KOPT-K1 (cell line): ENCODE measurements at regions not wholly inside any gene's neighbourhood (a gene's known extent, or its start where the extent isn't known, plus 50 kb on each side); places are given as distances from the start of the nearest gene placed in this dataset.

Experiments
- H3K27ac ChIP-seq: fragments of 200-600 bp; sonication (generic); 2 replicates; pipeline ENCODE4 v1.5.1; 2016; ENCODE audit warnings: antibody characterized with exemption, mild to moderate bottlenecking, low read depth, low read length; ENCODE audit not compliant: poor library complexity, severe bottlenecking
- H3K36me3 ChIP-seq: fragments of 200-600 bp; sonication (generic); 2 replicates; pipeline ENCODE4 v1.5.1; 2017; ENCODE audit warnings: antibody characterized with exemption, mild to moderate bottlenecking, low read length, moderate library complexity; ENCODE audit not compliant: insufficient read depth
- H3K9me3 ChIP-seq: fragments of 200-600 bp; sonication (generic); 2 replicates; pipeline ENCODE4 v1.5.1; 2017; ENCODE audit warnings: antibody characterized with exemption, low read length, mild to moderate bottlenecking; ENCODE audit not compliant: insufficient read depth, poor library complexity, severe bottlenecking

GRCh38 chr12:92987362-92987761 lies 58.3 kb upstream of the EEA1 start:
- Histone ChIP-seq H3K27ac (no peak overlapping the region), H3K36me3 (no peaks in the 10 kb centered on the region), H3K9me3 (no peaks in the 10 kb centered on the region)

DNA sequence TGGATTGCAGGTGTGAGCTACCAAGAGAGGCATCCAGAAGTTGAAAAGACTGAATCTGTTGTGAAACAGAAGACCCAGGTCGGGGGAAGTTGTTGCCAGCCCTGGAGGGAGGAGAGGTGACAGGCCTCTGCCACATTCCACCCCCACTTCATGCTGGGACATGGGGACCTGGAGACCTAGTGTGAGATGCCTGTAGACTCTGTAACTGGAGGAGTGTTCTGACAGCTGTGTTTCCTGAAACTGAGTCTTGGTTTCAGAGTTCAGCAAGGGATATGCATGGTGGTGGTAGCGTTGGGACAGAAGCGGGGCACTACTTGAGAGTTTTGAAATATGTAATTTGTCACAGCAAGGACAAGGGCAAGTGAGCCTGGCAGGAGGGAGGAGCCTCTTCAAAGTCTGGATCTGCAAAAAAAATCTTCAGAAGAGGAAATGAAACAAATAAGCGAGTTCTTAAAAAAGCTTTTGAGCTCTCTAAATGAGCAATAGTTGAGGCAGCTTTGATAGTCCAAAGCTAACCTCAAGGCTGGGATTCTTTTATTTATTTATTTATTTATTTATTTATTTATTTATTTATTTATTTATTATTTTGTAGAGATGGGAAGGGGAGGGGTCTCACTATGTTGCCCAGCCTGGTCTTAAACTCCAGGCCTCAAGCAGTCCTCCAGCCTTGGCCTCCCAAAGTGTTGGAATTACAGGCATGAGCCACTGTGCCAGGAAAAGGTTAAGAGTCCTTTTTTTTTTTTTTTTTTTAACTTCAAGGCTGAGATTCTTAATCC lies 58.9 kb upstream of the EEA1 start:
- Histone ChIP-seq H3K9me3 (no peaks in the 10 kb centered on the region), H3K27ac (no peak overlapping the region), H3K36me3 (no peaks in the 10 kb centered on the region)

- peaks cover 3% of the 10 kb centered on the region for H3K9me3 ChIP-seq
- no peaks in the 10 kb centered on the region for H3K36me3 ChIP-seq
- no peak overlapping the region for H3K27ac ChIP-seq
These were observed 59.6 kb upstream of the EEA1 start for GRCh38 chr12:92988622-92989130.

GRCh38 chr12:92989715-92990484 lies 60.8 kb upstream of the EEA1 start:
- Histone ChIP-seq H3K36me3 (no peaks in the 10 kb centered on the region), H3K9me3 (peaks cover 3% of the 10 kb centered on the region), H3K27ac (no peak overlapping the region)

DNA sequence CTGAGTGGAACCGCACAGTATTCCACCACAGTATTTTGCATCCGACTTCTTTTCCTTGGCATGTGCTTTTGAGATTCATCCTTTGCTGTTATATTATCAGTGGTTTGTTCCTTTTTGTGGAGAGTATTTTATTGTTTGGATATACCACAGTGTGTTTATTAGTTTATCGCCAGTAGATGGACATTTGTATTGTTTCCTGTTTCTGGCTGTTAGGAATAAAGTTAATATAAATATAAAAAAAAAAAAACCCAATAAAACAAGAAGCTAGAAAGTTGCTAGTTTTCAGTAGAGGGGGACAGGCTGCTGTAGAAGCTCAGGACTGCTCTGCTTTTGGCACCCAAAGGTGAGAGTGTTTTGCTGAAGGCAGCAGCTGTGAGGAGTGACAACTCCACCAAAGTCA lies 62.0 kb upstream of the EEA1 start:
- H3K36me3 ChIP-seq = no peaks in the 10 kb centered on the region
- peaks cover 3% of the 10 kb centered on the region for H3K9me3 ChIP-seq
- H3K27ac ChIP-seq = no peak overlapping the region

DNA sequence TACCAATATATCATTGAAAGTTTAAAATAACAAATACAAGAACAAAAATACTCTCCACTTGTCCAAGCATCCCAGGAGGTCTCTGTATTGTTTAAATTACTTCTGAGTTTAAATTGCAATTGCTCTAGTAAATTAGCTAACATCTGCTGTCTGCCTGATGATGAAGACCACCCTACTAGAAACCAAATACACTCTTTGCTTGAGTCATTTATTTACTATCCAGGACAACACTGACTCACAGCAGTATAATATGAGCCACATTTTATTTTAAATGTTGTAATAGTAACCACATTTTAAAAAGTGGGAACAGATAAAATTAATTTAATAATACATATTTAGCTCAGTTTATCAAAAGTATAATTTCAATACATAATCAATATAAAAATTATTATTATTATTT lies 62.9 kb upstream of the EEA1 start:
- Histone ChIP-seq H3K9me3 (peaks cover 3% of the 10 kb centered on the region), H3K27ac (no peak overlapping the region), H3K36me3 (no peaks in the 10 kb centered on the region)

DNA sequence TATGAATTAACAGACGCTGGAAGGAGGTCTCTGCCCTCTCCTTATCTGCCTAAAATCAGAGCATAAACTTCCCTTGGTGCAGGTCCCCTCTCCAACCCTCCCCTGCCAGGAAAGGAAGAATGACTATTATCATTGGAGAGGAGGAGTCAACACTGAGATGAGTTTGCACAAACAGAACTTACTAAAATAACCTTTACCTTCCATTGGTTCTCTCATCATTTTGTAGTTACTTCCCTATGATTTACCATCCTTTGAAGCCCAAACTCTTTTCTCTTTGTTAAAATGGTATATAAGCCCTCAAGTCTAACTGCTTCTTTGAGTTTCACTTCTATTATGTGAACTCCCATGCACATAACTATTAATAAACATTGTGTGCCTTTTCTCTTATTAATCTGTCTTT lies 64.2 kb upstream of the EEA1 start:
- Histone ChIP-seq H3K36me3 (no peaks in the 10 kb centered on the region), H3K27ac (no peak overlapping the region), H3K9me3 (peaks cover 3% of the 10 kb centered on the region)

- H3K27ac ChIP-seq = no peak overlapping the region
- peaks cover 3% of the 10 kb centered on the region for H3K9me3 ChIP-seq
These were observed 66.3 kb upstream of the EEA1 start for GRCh38 chr12:92995258-92995903.

DNA sequence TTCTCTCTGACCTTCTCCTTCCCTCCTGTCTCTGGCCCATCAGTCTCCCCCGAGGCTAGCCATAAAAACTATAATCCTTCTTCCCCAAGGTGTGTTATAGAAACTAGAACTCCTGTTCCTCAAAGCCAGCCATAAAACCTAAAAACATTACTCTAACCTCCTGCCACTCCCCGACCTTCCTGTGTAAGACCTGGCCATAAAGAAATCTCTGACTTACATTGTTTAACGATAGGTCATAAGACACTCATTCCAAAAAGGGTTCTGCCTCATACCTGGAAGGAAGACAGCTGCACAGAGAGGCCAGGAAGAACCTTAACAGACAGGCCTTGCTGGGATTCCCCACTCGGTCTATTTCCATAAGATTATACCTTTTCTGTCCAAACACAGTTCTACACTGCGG lies 70.9 kb upstream of the EEA1 start:
- Histone ChIP-seq H3K9me3 (no peaks in the 10 kb centered on the region), H3K36me3 (no peaks in the 10 kb centered on the region), H3K27ac (no peak overlapping the region)

More at GRCh38 chr12:92995258-92995903, 66.3 kb upstream of the EEA1 start:
- no peaks in the 10 kb centered on the region for H3K36me3 ChIP-seq

- no peaks in the 10 kb centered on the region for H3K36me3 ChIP-seq
- no peaks in the 10 kb centered on the region for H3K9me3 ChIP-seq
- H3K27ac ChIP-seq = no peak overlapping the region
These were observed 72.3 kb upstream of the EEA1 start for GRCh38 chr12:93001407-93001806.

GRCh38 chr12:93002293-93003054 lies 73.4 kb upstream of the EEA1 start:
- Histone ChIP-seq H3K9me3 (no peaks in the 10 kb centered on the region), H3K27ac (no peak overlapping the region), H3K36me3 (no peaks in the 10 kb centered on the region)

DNA sequence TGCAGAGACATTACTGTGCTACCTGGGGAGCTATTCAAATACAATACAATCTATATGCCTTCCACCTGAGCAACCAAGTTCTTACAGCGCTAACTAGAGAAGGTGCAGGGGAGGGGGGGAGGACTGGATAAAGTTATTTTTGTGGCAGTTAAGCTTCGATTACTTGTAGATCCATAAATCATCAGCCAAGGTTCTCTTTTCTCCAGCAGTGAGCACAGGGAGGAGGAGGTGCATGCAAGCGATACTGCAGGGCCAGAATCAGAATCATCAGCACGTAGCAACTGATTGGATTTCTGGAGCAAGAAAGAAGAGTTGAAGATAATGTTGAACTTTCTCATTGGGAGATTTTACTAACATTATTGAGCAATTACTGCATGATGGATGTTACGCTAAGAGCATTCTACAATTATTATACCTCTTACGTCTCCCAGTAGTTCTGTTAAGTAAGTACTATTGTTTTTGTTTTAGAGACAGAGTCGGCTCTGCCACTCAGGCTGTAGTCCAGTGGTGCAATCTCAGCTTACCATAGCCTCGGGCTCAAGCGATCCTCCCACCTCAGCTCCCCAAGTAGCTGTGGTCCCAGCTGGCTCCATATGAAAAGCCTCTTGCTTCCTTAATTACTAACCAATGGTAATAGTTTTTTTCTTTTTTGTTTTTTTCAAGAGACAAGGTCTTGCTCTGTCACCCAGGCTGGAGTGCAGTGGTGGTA lies 74.6 kb upstream of the EEA1 start:
- no peaks in the 10 kb centered on the region for H3K9me3 ChIP-seq
- no peak overlapping the region for H3K27ac ChIP-seq
- H3K36me3 ChIP-seq = no peaks in the 10 kb centered on the region

DNA sequence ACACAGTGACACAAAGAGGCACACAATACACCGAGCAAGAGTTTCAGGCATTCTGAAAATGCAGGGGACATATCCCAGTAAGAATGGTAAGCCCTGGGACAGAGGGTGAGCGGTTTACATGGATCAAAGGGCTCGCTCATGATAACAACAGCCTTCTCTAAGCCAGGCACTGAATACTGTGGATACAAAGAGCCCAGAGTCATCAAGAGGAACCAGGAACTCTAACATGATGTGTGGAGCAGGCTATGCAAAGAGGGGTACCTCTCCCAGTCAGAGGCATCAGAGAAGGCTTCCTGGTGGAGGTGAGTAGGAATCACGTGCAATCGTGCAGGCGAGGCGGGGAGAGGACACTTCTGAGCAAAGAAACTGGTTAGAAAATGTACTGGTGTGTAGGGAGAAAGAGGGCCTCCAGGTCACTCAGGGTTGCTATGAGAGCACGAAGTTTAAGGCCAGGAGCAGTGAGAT lies 76.9 kb upstream of the EEA1 start:
- Histone ChIP-seq H3K36me3 (no peaks in the 10 kb centered on the region), H3K27ac (no peak overlapping the region), H3K9me3 (no peaks in the 10 kb centered on the region)
